SK-N-SH (cell line): ENCODE measurements at regions not wholly inside any gene's neighbourhood (a gene's known extent, or its start where the extent isn't known, plus 50 kb on each side); places are given as distances from the start of the nearest gene placed in this dataset.

Experiments
- CTCF ChIA-PET: fragments of 300-600, 350-600 bp; formaldehyde crosslinking; extraction: SDS; loops from one replicate; lab custom pipeline; 2021; lab: Yijun Ruan, JAX
- POLR2A ChIA-PET: fragments of 350-600 bp; sonication (Branson Sonifier 250); formaldehyde crosslinking; extraction: SDS; loops from one replicate; lab custom pipeline; 2020; ENCODE audit warnings: antibody characterized with exemption, inconsistent platforms; lab: Yijun Ruan, JAX
- DNase-seq: peaks from one replicate; pipeline ENCODE4 v3.0.0; 2012
- H2AFZ ChIP-seq: fragments of 200-600 bp; sonication (generic); 2 replicates; pipeline ENCODE4 v1.8.1; 2016; ENCODE audit warnings: antibody characterized with exemption, mild to moderate bottlenecking, low read depth
- H3F3A ChIP-seq: fragments of 200-600 bp; sonication (generic); replicated peaks from 2 replicates; pipeline ENCODE3; 2016; ENCODE audit warnings: antibody characterized with exemption, mild to moderate bottlenecking; ENCODE audit not compliant: insufficient read depth
- H3K27ac ChIP-seq, 2 experiments: fragments of 200-500 bp in 1 of 2; fragments of 200-600 bp in 1 of 2; sonication (Bioruptor generic) in 1 of 2; sonication (generic), shearing (Covaris generic) in 1 of 2; 2 replicates each; pipeline versions ENCODE4 v1.5.1 to v1.6.1; 2014 to 2016; ENCODE audit warnings: low read depth in 2 of 2, inconsistent platforms in 1 of 2, low read length in 1 of 2, mild to moderate bottlenecking in 1 of 2, mixed read lengths in 1 of 2
- H3K27me3 ChIP-seq: fragments of 200-600 bp; sonication (generic), shearing (Covaris generic); 2 replicates; pipeline ENCODE4 v1.6.1; 2016; ENCODE audit warnings: mixed run types; ENCODE audit not compliant: insufficient read depth
- H3K36me3 ChIP-seq, 2 experiments: fragments of 200-500 bp in 1 of 2; fragments of 200-600 bp in 1 of 2; sonication (Bioruptor generic) in 1 of 2; sonication (generic) in 1 of 2; replicated peaks in 1 of 2; 2 replicates each; pipeline versions ENCODE3 to v1.5.1; 2014 to 2016; ENCODE audit warnings: low read length in 1 of 2, mild to moderate bottlenecking in 1 of 2; ENCODE audit not compliant: insufficient read depth in 2 of 2, control insufficient read depth in 1 of 2
- H3K4me1 ChIP-seq, 2 experiments: fragments of 200-500 bp in 1 of 2; fragments of 200-600 bp in 1 of 2; sonication (Bioruptor generic) in 1 of 2; sonication (generic), shearing (Covaris generic) in 1 of 2; 2 replicates each; pipeline versions ENCODE4 v1.5.1 to v1.6.1; 2014 to 2016; ENCODE audit warnings: low read depth in 1 of 2, low read length in 1 of 2, mixed run types in 1 of 2; ENCODE audit not compliant: insufficient read depth in 2 of 2, control insufficient read depth in 1 of 2
- H3K4me2 ChIP-seq: fragments of 200-600 bp; sonication (generic), shearing (Covaris generic); 2 replicates; pipeline ENCODE4 v1.6.1; 2017; ENCODE audit warnings: mixed run types
- H3K4me3 ChIP-seq, 2 experiments: fragments of 200-500 bp in 1 of 2; fragments of 200-600 bp in 1 of 2; sonication (Bioruptor generic) in 1 of 2; sonication (generic), shearing (Covaris generic) in 1 of 2; 2 replicates each; pipeline versions ENCODE4 v1.5.1 to v1.8.1; 2014 to 2016; ENCODE audit warnings: low read depth in 2 of 2, inconsistent platforms in 1 of 2, low read length in 1 of 2, mild to moderate bottlenecking in 1 of 2, mixed read lengths in 1 of 2, moderate library complexity in 1 of 2
- H3K79me2 ChIP-seq: fragments of 200-600 bp; sonication (generic); 2 replicates; pipeline ENCODE4 v1.8.1; 2017; ENCODE audit warnings: mild to moderate bottlenecking; ENCODE audit not compliant: insufficient read depth
- H3K9ac ChIP-seq: fragments of 200-600 bp; sonication (generic); 2 replicates; pipeline ENCODE4 v1.6.1; 2017; ENCODE audit warnings: mixed run types
- H3K9me2 ChIP-seq: fragments of 200-600 bp; sonication (generic); 2 replicates; pipeline ENCODE4 v1.6.1; 2017; ENCODE audit warnings: mixed run types
- H3K9me3 ChIP-seq: fragments of 200-600 bp; sonication (generic); 2 replicates; pipeline ENCODE4 v1.6.1; 2017; ENCODE audit warnings: mixed run types, mild to moderate bottlenecking, moderate library complexity
- H4K20me1 ChIP-seq: fragments of 200-600 bp; sonication (generic); 2 replicates; pipeline ENCODE4 v1.6.1; 2017; ENCODE audit warnings: mild to moderate bottlenecking, mixed run types; ENCODE audit not compliant: insufficient read depth
- CTCF ChIP-seq: fragments of 200-600 bp; sonication (generic); IDR thresholded peaks from 2 replicates; pipeline ENCODE4 v1.6.1; 2017; ENCODE audit warnings: antibody characterized with exemption, mild to moderate bottlenecking, moderate library complexity
- EP300 ChIP-seq, 2 experiments: IDR thresholded peaks; 2 replicates each; pipeline versions ENCODE4 v1.4.0 to v1.6.1; 2012; ENCODE audit warnings: borderline replicate concordance in 1 of 2, low read depth in 1 of 2, low read length in 1 of 2
- FOXM1 ChIP-seq: IDR thresholded peaks from 2 replicates; pipeline ENCODE4 v1.4.0; 2012; ENCODE audit warnings: low read depth, mild to moderate bottlenecking
- GABPA ChIP-seq: IDR thresholded peaks from 2 replicates; pipeline ENCODE4 v1.4.0; 2012; ENCODE audit warnings: low read depth, mild to moderate bottlenecking
- RAD21 ChIP-seq: IDR thresholded peaks from 2 replicates; pipeline ENCODE4 v1.6.1; 2012; ENCODE audit warnings: mild to moderate bottlenecking, low read length
- RXRA ChIP-seq: IDR thresholded peaks from 2 replicates; pipeline ENCODE4 v1.4.0; 2012; ENCODE audit warnings: low read depth, mild to moderate bottlenecking, borderline replicate concordance
- SMC3 ChIP-seq: IDR thresholded peaks from 2 replicates; pipeline ENCODE4 v1.6.1; 2012; ENCODE audit warnings: low read depth, low read length, improper control_type of control experiment
- TCF12 ChIP-seq: IDR thresholded peaks from 2 replicates; pipeline ENCODE4 v1.4.0; 2012
- USF1 ChIP-seq: IDR thresholded peaks from 2 replicates; pipeline ENCODE4 v1.4.0; 2012; ENCODE audit warnings: low read depth, borderline replicate concordance
- WGBS: methylation state at CpG from one replicate; pipeline ENCODE4 v1.1.6; 2017; ENCODE audit warnings: low lambda C conversion rate; 5-methylcytosine and 5-hydroxymethylcytosine counted together
- TF ChIP-seq, protein P1 (sequence below): IDR thresholded peaks from 2 replicates; pipeline ENCODE4; 2012

DNA sequence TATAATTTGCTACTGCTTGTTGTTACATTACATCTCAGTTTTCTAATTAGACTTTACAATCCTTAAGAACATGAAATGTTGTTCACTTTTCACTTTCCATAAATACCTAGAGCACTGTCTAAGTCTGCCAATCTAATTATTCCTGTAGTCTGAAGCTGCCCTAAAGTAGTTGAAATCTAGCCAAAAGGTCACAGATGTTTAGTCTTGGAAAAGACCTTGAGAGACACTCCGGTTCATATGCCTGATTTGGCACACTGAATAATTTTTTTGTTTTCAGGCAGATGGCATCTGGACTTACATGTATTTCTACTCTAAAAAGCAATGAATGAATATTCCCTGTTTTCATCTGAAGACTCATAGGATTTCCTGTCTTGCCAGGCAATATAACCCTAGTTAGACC lies 359.1 kb downstream of the ANKRD7 start:
- CTCF ChIA-PET = no interaction called here

DNA sequence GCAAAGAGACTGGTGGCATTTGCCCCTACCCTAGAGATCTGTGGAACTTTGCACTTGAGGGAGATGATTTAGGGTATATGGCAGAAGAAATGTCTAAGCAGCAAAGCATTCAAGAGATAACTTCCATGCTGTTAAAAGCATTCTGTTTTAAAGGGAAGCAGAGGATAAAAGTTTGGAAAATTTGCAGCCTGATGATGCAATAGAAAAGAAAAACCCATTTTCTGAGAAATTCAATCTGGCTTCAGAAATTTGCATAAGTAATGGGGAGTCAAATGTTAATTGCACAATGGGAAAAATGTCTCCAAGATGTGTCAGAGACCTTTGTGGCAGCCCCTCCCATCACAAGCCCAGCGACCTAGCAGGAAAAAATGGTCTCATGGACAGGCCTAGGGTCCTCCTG lies 361.7 kb downstream of the ANKRD7 start:
- H3K4me1 ChIP-seq = no peaks in the 10 kb centered on the region
- H2AFZ ChIP-seq = no peak overlapping the region
- no peak overlapping the region for H3K4me3 ChIP-seq
- no peak for DNase-seq
- no peak overlapping the region for H3K27ac ChIP-seq
- H3K27me3 ChIP-seq = no peaks in the 10 kb centered on the region
- no peaks in the 10 kb centered on the region for H3F3A ChIP-seq
- no peak for TF ChIP-seq GABPA
- TF ChIP-seq EP300 (IDR thresholded peaks at IDR 0.05; ENCODE audit: borderline replicate concordance in 1 of 2, low read depth in 1 of 2, low read length in 1 of 2) = no peak
- H3K36me3 ChIP-seq = no peaks in the 10 kb centered on the region
- no peak overlapping the region for H3K4me2 ChIP-seq
- H3K9ac ChIP-seq = no peak overlapping the region
- CTCF ChIA-PET = interaction anchor here (0.6 to 1.2 kb wide), 3 partner anchors 10 to 233 kb away, joined by 3 to 4 read pairs (median 3); no protein-coding TSS in a partner anchor
- POLR2A ChIA-PET = no interaction called here
- 0% methylated on average over 1 of the region's 1 CpG for WGBS
- no peaks in the 10 kb centered on the region for H4K20me1 ChIP-seq
- H3K9me3 ChIP-seq = no peaks in the 10 kb centered on the region
- H3K79me2 ChIP-seq = no peaks in the 10 kb centered on the region
- no peaks in the 10 kb centered on the region for H3K9me2 ChIP-seq

More for the DNA sequence above, 359.1 kb downstream of the ANKRD7 start:
- no peaks in the 10 kb centered on the region for H4K20me1 ChIP-seq
- no peak overlapping the region for H3K9ac ChIP-seq
- H3K27ac ChIP-seq = no peak overlapping the region
- no peaks in the 10 kb centered on the region for H3K27me3 ChIP-seq
- H3K36me3 ChIP-seq = no peaks in the 10 kb centered on the region
- no peaks in the 10 kb centered on the region for H3K9me3 ChIP-seq
- no peak overlapping the region for H2AFZ ChIP-seq
- H3K4me3 ChIP-seq = no peak overlapping the region
- POLR2A ChIA-PET = no interaction called here
- H3K9me2 ChIP-seq = no peaks in the 10 kb centered on the region
- no peak for DNase-seq
- H3K4me2 ChIP-seq = no peak overlapping the region
- TF ChIP-seq RAD21 (no peak), SMC3 (no peak), FOXM1 (no peak)
- TF ChIP-seq, protein P1, sequence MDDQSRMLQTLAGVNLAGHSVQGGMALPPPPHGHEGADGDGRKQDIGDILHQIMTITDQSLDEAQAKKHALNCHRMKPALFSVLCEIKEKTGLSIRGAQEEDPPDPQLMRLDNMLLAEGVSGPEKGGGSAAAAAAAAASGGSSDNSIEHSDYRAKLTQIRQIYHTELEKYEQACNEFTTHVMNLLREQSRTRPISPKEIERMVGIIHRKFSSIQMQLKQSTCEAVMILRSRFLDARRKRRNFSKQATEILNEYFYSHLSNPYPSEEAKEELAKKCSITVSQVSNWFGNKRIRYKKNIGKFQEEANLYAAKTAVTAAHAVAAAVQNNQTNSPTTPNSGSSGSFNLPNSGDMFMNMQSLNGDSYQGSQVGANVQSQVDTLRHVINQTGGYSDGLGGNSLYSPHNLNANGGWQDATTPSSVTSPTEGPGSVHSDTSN = no peak
- H3F3A ChIP-seq = no peaks in the 10 kb centered on the region
- H3K79me2 ChIP-seq = no peaks in the 10 kb centered on the region
- WGBS = 44% methylated on average over 1 of the region's 1 CpG
- no peaks in the 10 kb centered on the region for H3K4me1 ChIP-seq

GRCh38 chr7:118590107-118590506 lies 365.6 kb downstream of the ANKRD7 start:
- Histone ChIP-seq H3K4me3 (no peak overlapping the region; a peak in 1 of 4 replicates), H4K20me1 (no peaks in the 10 kb centered on the region), H3K9me3 (no peaks in the 10 kb centered on the region), H2AFZ (no peak overlapping the region), H3K27ac (no peak overlapping the region), H3K4me2 (no peak overlapping the region), H3K9ac (no peak overlapping the region), H3K4me1 (peaks cover 0 to 8% of the 10 kb centered on the region in 2 experiments; a peak in 1 of 4 replicates), H3K9me2 (no peaks in the 10 kb centered on the region), H3K79me2 (no peaks in the 10 kb centered on the region), H3K36me3 (no peaks in the 10 kb centered on the region), H3F3A (no peaks in the 10 kb centered on the region), H3K27me3 (no peaks in the 10 kb centered on the region)
- no peak for DNase-seq
- WGBS = 9% methylated on average over 2 of the region's 2 CpGs
- POLR2A ChIA-PET = no interaction called here
- TF ChIP-seq SMC3 (peak; percentile 31; the same call in 1 of the 2 replicates), TCF12 (no peak), RAD21 (peak; percentile 52), CTCF (peak; percentile 69), FOXM1 (no peak), RXRA (no peak), USF1 (no peak)
- CTCF ChIA-PET = interaction anchor here (1.2 kb wide), 1 partner anchor 10 kb away, joined by 3 read pairs; no protein-coding TSS in a partner anchor
